RWPE1 (cell line): ENCODE measurements at regions not wholly inside any gene's neighbourhood (a gene's known extent, or its start where the extent isn't known, plus 50 kb on each side); places are given as distances from the start of the nearest gene placed in this dataset.

Experiments
- CTCF ChIA-PET: fragments of 350-600 bp; sonication (Branson Sonifier 250); formaldehyde crosslinking; extraction: SDS; loops from one replicate; lab custom pipeline; 2021; lab: Yijun Ruan, JAX
- POLR2A ChIA-PET: fragments of 400-600 bp; formaldehyde crosslinking; extraction: SDS; loops from one replicate; lab custom pipeline; 2020; ENCODE audit warnings: antibody characterized with exemption; ENCODE audit not compliant: low non-redundant PET; lab: Yijun Ruan, JAX
- DNase-seq: peaks from one replicate; pipeline ENCODE4 v3.0.0; 2012; ENCODE audit warnings: low spot score
- H3K27ac ChIP-seq: fragments of 450-650 bp; 2 replicates; pipeline ENCODE4 v1.5.1; 2017
- TF ChIP-seq, protein P1 (sequence below): fragments of 450-650 bp; conservative IDR thresholded peaks from 2 replicates; pipeline ENCODE4 v1.5.1; 2017; ENCODE audit warnings: low read depth, mild to moderate bottlenecking

GRCh38 chr1:96995351-96995750, 273.8 kb downstream of the PTBP2 start:
- no peak overlapping the region for H3K27ac ChIP-seq
- POLR2A ChIA-PET, result no interaction called here
- DNase-seq, result no peak
- TF ChIP-seq, protein P1, sequence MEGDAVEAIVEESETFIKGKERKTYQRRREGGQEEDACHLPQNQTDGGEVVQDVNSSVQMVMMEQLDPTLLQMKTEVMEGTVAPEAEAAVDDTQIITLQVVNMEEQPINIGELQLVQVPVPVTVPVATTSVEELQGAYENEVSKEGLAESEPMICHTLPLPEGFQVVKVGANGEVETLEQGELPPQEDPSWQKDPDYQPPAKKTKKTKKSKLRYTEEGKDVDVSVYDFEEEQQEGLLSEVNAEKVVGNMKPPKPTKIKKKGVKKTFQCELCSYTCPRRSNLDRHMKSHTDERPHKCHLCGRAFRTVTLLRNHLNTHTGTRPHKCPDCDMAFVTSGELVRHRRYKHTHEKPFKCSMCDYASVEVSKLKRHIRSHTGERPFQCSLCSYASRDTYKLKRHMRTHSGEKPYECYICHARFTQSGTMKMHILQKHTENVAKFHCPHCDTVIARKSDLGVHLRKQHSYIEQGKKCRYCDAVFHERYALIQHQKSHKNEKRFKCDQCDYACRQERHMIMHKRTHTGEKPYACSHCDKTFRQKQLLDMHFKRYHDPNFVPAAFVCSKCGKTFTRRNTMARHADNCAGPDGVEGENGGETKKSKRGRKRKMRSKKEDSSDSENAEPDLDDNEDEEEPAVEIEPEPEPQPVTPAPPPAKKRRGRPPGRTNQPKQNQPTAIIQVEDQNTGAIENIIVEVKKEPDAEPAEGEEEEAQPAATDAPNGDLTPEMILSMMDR, result no peak
- CTCF ChIA-PET, result interaction anchor here (0.6 kb wide), 1 partner anchor 335 kb away, joined by 4 read pairs; no protein-coding TSS in a partner anchor

DNA sequence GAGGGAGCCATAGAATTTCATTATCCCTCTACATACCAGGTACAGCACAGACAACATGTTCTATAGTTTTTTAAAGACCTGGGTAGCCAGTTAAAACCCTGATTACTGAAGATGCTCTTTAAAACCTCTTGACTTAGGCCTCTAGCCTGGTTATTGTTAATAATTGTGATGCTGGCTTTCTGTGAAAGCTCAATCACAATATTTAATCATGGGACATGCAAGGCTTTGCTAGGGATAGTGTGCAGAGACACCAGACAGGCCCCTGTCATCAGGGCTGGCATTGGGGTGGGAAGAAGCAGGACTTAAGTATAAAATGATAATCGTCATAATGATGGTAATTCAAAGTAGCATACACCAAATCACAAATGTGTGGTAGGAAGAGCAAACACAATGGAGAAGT, 274.4 kb downstream of the PTBP2 start:
- CTCF ChIA-PET, result no interaction called here

GRCh38 chr1:96997717-96998116, 276.1 kb downstream of the PTBP2 start:
- ChIA-PET CTCF (no interaction called here), POLR2A (no interaction called here)
- DNase-seq, result no peak
- TF ChIP-seq, protein P1, result no peak
- H3K27ac ChIP-seq, result no peak overlapping the region

More for the DNA sequence above, 274.4 kb downstream of the PTBP2 start:
- no peak for DNase-seq
- TF ChIP-seq, protein P1, result no peak
- POLR2A ChIA-PET, result no interaction called here
- H3K27ac ChIP-seq, result no peak overlapping the region

DNA sequence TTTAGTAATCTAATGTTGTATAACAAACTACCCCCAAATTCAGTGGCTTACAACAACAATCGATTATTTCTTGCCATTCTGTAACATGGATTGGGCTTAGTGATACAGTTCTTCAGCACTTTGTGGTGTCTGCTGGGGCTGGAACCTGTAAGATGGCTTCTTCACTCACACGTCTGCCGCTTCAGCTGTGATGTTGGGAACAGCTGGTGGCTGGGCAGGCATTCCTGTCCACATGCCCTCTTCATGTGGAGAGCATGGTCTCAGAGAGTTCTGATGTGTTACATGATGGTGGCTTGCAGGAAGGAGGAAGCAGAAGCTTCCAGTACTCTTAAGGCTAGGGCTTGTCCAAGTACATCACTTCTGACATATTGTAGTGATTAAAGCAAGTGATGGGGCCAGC, 276.9 kb downstream of the PTBP2 start:
- no peak overlapping the region for H3K27ac ChIP-seq
- CTCF ChIA-PET, result no interaction called here
- POLR2A ChIA-PET, result no interaction called here

DNA sequence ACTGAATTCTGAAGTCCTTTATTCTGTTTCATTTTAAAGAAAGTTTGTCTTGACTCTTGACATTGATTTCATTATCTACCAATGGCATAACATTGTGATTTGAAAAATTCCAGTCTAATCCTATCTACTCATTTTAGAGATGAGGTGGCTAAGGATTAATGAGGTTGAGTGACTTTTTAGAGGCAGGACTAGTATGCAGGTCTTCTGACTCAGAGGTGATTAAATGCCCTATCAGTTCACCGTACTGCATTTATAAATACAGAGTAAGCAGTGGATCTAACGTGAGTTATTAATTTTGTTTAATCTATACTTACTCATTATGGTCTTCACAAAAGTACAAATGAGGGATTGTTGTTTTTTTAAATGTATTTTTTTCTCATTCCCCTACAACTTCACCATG, 277.6 kb downstream of the PTBP2 start:
- CTCF ChIA-PET, result no interaction called here
- TF ChIP-seq, protein P1, result no peak
- POLR2A ChIA-PET, result no interaction called here
- no peak overlapping the region for H3K27ac ChIP-seq
- DNase-seq, result no peak

More for the DNA sequence above, 276.9 kb downstream of the PTBP2 start:
- TF ChIP-seq, protein P1, result no peak
- DNase-seq, result no peak

DNA sequence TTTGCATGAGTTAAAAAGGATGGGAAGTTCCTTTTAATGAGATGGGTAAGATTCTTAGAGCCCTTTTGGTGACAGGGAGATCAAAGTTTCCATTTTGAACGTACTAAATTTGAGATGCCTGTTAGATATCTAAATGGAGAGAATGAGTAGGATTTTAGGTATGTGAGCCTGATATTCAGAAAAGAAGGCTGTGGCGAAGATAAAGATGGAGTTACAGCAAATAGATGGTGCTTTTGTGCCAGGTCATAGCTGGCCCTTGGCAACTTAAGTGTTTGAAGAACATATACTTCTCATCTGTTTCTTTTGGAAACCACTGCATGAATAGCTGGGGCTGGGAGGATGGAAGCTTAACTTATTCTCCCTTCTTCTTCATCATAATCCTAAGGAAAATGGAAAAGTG, 282.5 kb downstream of the PTBP2 start:
- H3K27ac ChIP-seq, result no peak overlapping the region
- CTCF ChIA-PET, result interaction anchor here (0.6 kb wide), 1 partner anchor 1476 kb away, joined by 3 read pairs; no protein-coding TSS in a partner anchor
- no peak for DNase-seq
- TF ChIP-seq, protein P1, result no peak
- POLR2A ChIA-PET, result no interaction called here
